Keratinocyte (primary cell): ENCODE measurements at regions not wholly inside any gene's neighbourhood (a gene's known extent, or its start where the extent isn't known, plus 50 kb on each side); places are given as distances from the start of the nearest gene placed in this dataset.

ENCODE experiments used
- DNase-seq: peaks from one replicate; pipeline ENCODE4 v3.0.0-alpha.2; 2011; ENCODE audit warnings: low read depth, missing footprints, low spot score
- FAIRE-seq: peaks from 2 replicates; lab custom pipeline; 2011; peaks lifted over from hg19 to GRCh38; lab: Jason Lieb, UNC
- H2AFZ ChIP-seq: 2 replicates; pipeline ENCODE4 v1.6.0; 2012; ENCODE audit warnings: low read length, control low read depth, inconsistent platforms; ENCODE audit not compliant: control insufficient read depth
- H3K27ac ChIP-seq: 2 replicates; pipeline ENCODE4 v1.5.1; 2011; ENCODE audit warnings: low read length; ENCODE audit not compliant: control insufficient read depth, insufficient read depth
- H3K27me3 ChIP-seq: 3 replicates; pipeline ENCODE4 v1.6.0; 2011; ENCODE audit warnings: low read length; ENCODE audit not compliant: control insufficient read depth, insufficient read depth; ENCODE audit errors: extremely low read depth
- H3K36me3 ChIP-seq, 2 experiments: 2 replicates in 1 of 2; 3 replicates in 1 of 2; pipeline ENCODE4 v1.5.1; 2011; ENCODE audit warnings: low read length in 2 of 2, mild to moderate bottlenecking in 1 of 2; ENCODE audit not compliant: control insufficient read depth in 2 of 2, insufficient read depth in 2 of 2; ENCODE audit errors: extremely low read depth in 1 of 2
- H3K4me1 ChIP-seq: 3 replicates; pipeline ENCODE4 v1.5.1; 2011; ENCODE audit warnings: low read length; ENCODE audit not compliant: control insufficient read depth, insufficient read depth; ENCODE audit errors: extremely low read depth
- H3K4me2 ChIP-seq: 3 replicates; pipeline ENCODE4 v1.6.0; 2011; ENCODE audit warnings: low read depth, low read length; ENCODE audit not compliant: control insufficient read depth, insufficient read depth; ENCODE audit errors: extremely low read depth
- H3K4me3 ChIP-seq, 3 experiments: fragments of 200-600 bp in 1 of 3; sonication (generic) in 1 of 3; 2 replicates in 2 of 3; 3 replicates in 1 of 3; pipeline ENCODE4 v1.5.1; 2011 to 2016; ENCODE audit warnings: low read length in 3 of 3, mild to moderate bottlenecking in 3 of 3, control low read depth in 2 of 3, inconsistent platforms in 1 of 3, low read depth in 1 of 3, mixed read lengths in 1 of 3, mixed run types in 1 of 3, moderate library complexity in 1 of 3; ENCODE audit not compliant: control insufficient read depth in 2 of 3, insufficient read depth in 2 of 3; ENCODE audit errors: extremely low read depth in 1 of 3
- H3K79me2 ChIP-seq: 2 replicates; pipeline ENCODE4 v1.6.0; 2012; ENCODE audit warnings: low read length; ENCODE audit not compliant: control insufficient read depth, insufficient read depth
- H3K9ac ChIP-seq: 3 replicates; pipeline ENCODE4 v1.6.0; 2011; ENCODE audit warnings: low read length; ENCODE audit not compliant: control insufficient read depth, insufficient read depth; ENCODE audit errors: extremely low read depth
- H3K9me1 ChIP-seq: 3 replicates; pipeline ENCODE4 v1.6.0; 2011; ENCODE audit warnings: low read length; ENCODE audit not compliant: control insufficient read depth, insufficient read depth; ENCODE audit errors: extremely low read depth
- H3K9me3 ChIP-seq: 2 replicates; pipeline ENCODE4 v1.5.1; 2012; ENCODE audit warnings: low read depth, low read length; ENCODE audit not compliant: control insufficient read depth
- H4K20me1 ChIP-seq: 3 replicates; pipeline ENCODE4 v1.6.0; 2011; ENCODE audit warnings: low read length; ENCODE audit not compliant: control insufficient read depth, insufficient read depth; ENCODE audit errors: extremely low read depth
- EZH2 ChIP-seq: IDR thresholded peaks from one replicate; pipeline ENCODE4 v1.6.1; 2012; ENCODE audit warnings: inconsistent platforms, mild to moderate bottlenecking, low read length, moderate library complexity
- dilution Hi-C: fragments of 300-500 bp; cut with MboI; formaldehyde crosslinking; loops from one replicate; pipeline ENCODE4 v1.7.0; 2020; ENCODE audit warnings: low sequenced_read_pairs; ENCODE audit not compliant: extremely low pct_ligation_motif_present
- TF ChIP-seq, protein P1 (sequence below), 3 experiments: IDR thresholded peaks in 1 of 3; conservative IDR thresholded peaks in 1 of 3; optimal IDR thresholded peaks in 1 of 3; 2 replicates in 2 of 3; 3 replicates in 1 of 3; pipeline versions ENCODE3 to v1.5.1; 2011; ENCODE audit warnings: low read length in 3 of 3, mild to moderate bottlenecking in 3 of 3, moderate library complexity in 2 of 3, control low read depth in 1 of 3, inconsistent platforms in 1 of 3; ENCODE audit not compliant: insufficient read depth in 2 of 3; ENCODE audit errors: extremely low read depth in 1 of 3

DNA sequence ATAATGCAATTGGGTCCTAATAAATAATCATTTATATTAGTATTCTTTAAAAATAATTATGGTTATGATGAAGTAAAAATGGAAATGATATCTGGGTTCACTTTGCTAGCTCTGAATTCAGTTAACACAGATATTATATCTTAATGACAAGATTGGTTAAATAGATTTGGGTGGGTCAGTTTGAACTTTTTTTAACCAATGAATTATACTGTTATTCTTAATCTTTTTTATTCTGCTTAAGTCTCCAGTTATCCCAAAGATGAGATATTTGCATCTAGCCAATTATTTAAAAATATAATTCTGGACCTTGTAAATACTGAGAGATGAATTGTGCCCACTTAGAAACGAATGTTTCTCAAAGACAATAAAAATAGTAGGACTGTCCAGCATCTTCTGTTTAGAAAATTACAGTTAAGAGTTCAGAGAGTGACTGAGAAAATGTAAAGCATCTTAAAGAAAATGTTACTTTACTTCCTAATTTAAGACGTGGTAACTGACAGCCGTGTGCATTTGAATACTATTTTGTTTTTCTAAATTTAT is 345.2 kb downstream of the USP25 start:
- Histone ChIP-seq H3K9me1 (no peaks in the 10 kb centered on the region), H3K4me1 (no peaks in the 10 kb centered on the region), H3K4me3 (no peak overlapping the region), H3K4me2 (no peak overlapping the region), H3K79me2 (no peaks in the 10 kb centered on the region), H3K36me3 (no peaks in the 10 kb centered on the region), H3K27ac (no peak overlapping the region), H2AFZ (no peak overlapping the region), H3K9ac (no peak overlapping the region), H4K20me1 (no peaks in the 10 kb centered on the region), H3K9me3 (no peaks in the 10 kb centered on the region), H3K27me3 (no peaks in the 10 kb centered on the region)
- dilution Hi-C loops: no loop called here
- no peak for DNase-seq
- TF ChIP-seq, protein P1, sequence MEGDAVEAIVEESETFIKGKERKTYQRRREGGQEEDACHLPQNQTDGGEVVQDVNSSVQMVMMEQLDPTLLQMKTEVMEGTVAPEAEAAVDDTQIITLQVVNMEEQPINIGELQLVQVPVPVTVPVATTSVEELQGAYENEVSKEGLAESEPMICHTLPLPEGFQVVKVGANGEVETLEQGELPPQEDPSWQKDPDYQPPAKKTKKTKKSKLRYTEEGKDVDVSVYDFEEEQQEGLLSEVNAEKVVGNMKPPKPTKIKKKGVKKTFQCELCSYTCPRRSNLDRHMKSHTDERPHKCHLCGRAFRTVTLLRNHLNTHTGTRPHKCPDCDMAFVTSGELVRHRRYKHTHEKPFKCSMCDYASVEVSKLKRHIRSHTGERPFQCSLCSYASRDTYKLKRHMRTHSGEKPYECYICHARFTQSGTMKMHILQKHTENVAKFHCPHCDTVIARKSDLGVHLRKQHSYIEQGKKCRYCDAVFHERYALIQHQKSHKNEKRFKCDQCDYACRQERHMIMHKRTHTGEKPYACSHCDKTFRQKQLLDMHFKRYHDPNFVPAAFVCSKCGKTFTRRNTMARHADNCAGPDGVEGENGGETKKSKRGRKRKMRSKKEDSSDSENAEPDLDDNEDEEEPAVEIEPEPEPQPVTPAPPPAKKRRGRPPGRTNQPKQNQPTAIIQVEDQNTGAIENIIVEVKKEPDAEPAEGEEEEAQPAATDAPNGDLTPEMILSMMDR (optimal IDR thresholded peaks at IDR 0.05 in 1 of 3, IDR thresholded peaks at IDR 0.05 in 1 of 3, conservative IDR thresholded peaks at IDR 0.05 in 1 of 3; ENCODE audit: extremely low read depth in 1 of 3, insufficient read depth in 2 of 3, low read length in 3 of 3): no peak
- TF ChIP-seq EZH2: no peak
- FAIRE-seq: no peak

DNA sequence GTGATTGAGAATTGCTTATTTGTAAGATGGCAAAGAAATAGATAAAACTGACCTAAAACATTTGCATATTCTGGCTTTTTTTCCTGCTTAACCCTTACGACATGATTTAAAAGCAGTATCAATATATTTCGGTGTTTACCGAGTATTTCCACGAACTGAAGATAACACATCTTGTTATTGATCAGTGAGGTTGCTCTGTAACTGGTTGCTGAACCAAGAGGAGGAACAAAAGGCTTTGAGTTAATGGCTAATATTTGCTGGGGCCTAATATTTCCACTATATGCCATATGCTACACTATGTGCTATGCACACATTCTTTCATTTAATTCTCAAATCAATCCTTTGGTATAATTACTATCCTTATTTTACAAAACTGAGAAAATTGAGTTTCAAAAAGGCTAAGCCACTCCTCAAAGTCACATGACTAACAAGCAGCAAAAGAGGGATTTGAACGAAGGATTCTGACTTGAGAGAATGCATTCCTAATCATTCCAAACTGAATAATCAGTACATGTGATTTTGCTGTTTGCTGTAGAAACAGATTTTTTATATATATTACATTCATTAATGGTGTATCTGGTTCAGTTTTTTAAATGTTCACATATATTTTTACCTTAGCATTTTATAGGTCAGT is 346.0 kb downstream of the USP25 start:
- Histone ChIP-seq H3K9me1 (no peaks in the 10 kb centered on the region), H2AFZ (no peak overlapping the region), H3K4me3 (no peak overlapping the region), H3K36me3 (no peaks in the 10 kb centered on the region), H3K79me2 (no peaks in the 10 kb centered on the region), H3K4me1 (no peaks in the 10 kb centered on the region), H4K20me1 (no peaks in the 10 kb centered on the region), H3K27ac (no peak overlapping the region), H3K4me2 (no peak overlapping the region), H3K9ac (no peak overlapping the region), H3K27me3 (no peaks in the 10 kb centered on the region), H3K9me3 (no peaks in the 10 kb centered on the region)
- DNase-seq: no peak
- TF ChIP-seq EZH2: no peak
- FAIRE-seq: no peak
- dilution Hi-C loops: no loop called here

DNA sequence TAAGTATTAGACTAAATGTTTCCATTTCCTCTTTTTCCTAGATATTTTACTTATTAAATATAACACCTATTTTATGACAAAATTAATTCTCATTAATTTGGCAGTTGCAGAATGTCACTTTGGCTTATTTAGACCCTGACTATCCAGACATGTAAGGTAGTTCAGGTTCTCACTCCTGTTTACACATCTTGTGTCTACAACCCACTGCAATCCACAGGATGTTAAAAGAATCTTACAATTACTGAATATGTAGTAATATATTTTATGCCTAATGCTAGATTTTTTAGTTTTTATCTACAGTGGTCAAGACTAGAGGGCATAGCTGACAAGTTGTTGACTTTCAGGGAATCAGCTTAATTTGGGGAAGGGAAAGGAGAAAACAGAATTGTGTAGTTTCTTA is 346.7 kb downstream of the USP25 start:
- Histone ChIP-seq H3K27me3 (no peaks in the 10 kb centered on the region), H3K9me1 (no peaks in the 10 kb centered on the region), H3K4me3 (no peak overlapping the region), H3K9me3 (no peaks in the 10 kb centered on the region), H4K20me1 (no peaks in the 10 kb centered on the region), H3K9ac (no peak overlapping the region), H3K79me2 (no peaks in the 10 kb centered on the region), H2AFZ (no peak overlapping the region), H3K27ac (no peak overlapping the region), H3K4me1 (no peaks in the 10 kb centered on the region), H3K36me3 (no peaks in the 10 kb centered on the region), H3K4me2 (no peak overlapping the region)
- no peak for FAIRE-seq
- dilution Hi-C loops: no loop called here
- no peak for DNase-seq
- TF ChIP-seq, protein P1 (optimal IDR thresholded peaks at IDR 0.05 in 1 of 3, IDR thresholded peaks at IDR 0.05 in 1 of 3, conservative IDR thresholded peaks at IDR 0.05 in 1 of 3; ENCODE audit: extremely low read depth in 1 of 3, insufficient read depth in 2 of 3, low read length in 3 of 3): no peak
- no peak for TF ChIP-seq EZH2
